T-helper 9 cell (primary cell): ENCODE measurements at regions not wholly inside any gene's neighbourhood (a gene's known extent, or its start where the extent isn't known, plus 50 kb on each side); places are given as distances from the start of the nearest gene placed in this dataset.

Experiments used
- DNase-seq: peaks from one replicate; pipeline ENCODE4 v3.0.0-alpha.2; 2020

- no peak for DNase-seq
These were observed 232.1 kb upstream of the STK17B start for GRCh38 chr2:196403471-196403870.

- DNase-seq, result no peak
These were observed 232.9 kb upstream of the STK17B start for GRCh38 chr2:196404276-196404675.

GRCh38 chr2:196407675-196408264 lies 231.7 kb upstream of the CCDC150 start:
- no peak for DNase-seq

- no peak for DNase-seq
These were observed 230.1 kb upstream of the CCDC150 start for GRCh38 chr2:196409376-196409775.

GRCh38 chr2:196410008-196410407 lies 229.5 kb upstream of the CCDC150 start:
- no peak for DNase-seq

- no peak for DNase-seq
These were observed 225.7 kb upstream of the CCDC150 start for GRCh38 chr2:196413821-196414274.

GRCh38 chr2:196415384-196415783 lies 224.1 kb upstream of the CCDC150 start:
- no peak for DNase-seq

GRCh38 chr2:196420143-196420542 lies 219.4 kb upstream of the CCDC150 start:
- DNase-seq, result no peak

GRCh38 chr2:196421880-196422279 lies 217.6 kb upstream of the CCDC150 start:
- no peak for DNase-seq

GRCh38 chr2:196422361-196422760 lies 217.2 kb upstream of the CCDC150 start:
- DNase-seq, result no peak

- no peak for DNase-seq
These were observed 213.4 kb upstream of the CCDC150 start for GRCh38 chr2:196426122-196426521.

GRCh38 chr2:196427986-196428634 lies 211.4 kb upstream of the CCDC150 start:
- no peak for DNase-seq

- DNase-seq, result no peak
These were observed 208.4 kb upstream of the CCDC150 start for GRCh38 chr2:196431076-196431475.

- no peak for DNase-seq
These were observed 207.6 kb upstream of the CCDC150 start for GRCh38 chr2:196431957-196432356.

GRCh38 chr2:196433116-196433515 lies 206.4 kb upstream of the CCDC150 start:
- DNase-seq, result no peak

- no peak for DNase-seq
These were observed 205.3 kb upstream of the CCDC150 start for GRCh38 chr2:196434217-196434616.

GRCh38 chr2:196435189-196435588 lies 204.3 kb upstream of the CCDC150 start:
- DNase-seq, result no peak

- no peak for DNase-seq
These were observed 201.9 kb upstream of the CCDC150 start for GRCh38 chr2:196437626-196438025.

GRCh38 chr2:196439760-196440159 lies 199.8 kb upstream of the CCDC150 start:
- DNase-seq, result no peak

- DNase-seq, result no peak
These were observed 199.1 kb upstream of the CCDC150 start for GRCh38 chr2:196440413-196440812.

GRCh38 chr2:196441527-196441926 lies 198.0 kb upstream of the CCDC150 start:
- DNase-seq, result no peak

GRCh38 chr2:196442211-196442610 lies 197.3 kb upstream of the CCDC150 start:
- DNase-seq, result no peak

- DNase-seq, result no peak
These were observed 195.1 kb upstream of the CCDC150 start for GRCh38 chr2:196444442-196444841.

GRCh38 chr2:196445991-196446390 lies 193.5 kb upstream of the CCDC150 start:
- DNase-seq, result no peak
